ENCODE measurements at regions not wholly inside any gene's neighbourhood (a gene's known extent, or its start where the extent isn't known, plus 50 kb on each side); places are given as distances from the start of the nearest gene placed in this dataset.

DNA sequence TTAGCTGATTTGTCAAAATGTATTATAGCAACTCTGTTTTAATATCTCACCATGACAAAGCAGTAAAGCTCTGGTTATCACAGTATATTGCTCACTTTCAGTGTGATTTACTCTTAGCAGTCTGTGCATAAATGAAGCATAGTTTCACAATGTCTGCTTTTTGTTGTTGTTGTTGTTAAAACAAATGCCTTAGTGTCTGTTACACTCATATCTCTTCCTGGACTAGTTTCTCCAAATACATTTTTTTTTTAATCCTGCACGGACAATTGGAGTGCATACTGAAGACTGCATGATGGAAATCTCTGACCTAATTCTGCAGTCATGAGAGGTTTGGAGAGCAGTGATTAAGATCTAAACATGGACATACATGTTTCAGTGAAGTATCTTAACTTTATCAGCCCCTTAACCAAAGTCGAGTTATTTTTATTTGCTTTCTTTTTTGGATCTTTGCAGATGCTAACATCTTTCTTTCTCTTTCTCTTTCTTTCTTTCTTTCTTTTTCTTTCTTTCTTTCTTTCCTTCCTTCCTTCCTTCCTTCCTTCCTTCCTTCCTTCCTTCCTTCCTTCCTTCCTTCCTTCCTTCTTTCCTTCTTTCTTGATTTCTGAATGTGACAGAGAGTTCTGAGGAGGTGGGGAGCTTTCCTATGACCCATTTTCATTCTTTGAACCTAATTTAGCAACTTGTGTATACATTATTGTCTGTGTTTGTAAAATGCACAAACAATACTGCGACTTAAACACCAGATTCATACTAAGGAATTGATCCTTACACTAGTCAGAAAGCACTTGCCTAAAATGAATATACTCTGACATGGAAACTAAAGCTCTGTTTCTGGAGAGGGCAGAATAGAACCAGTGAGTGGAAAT lies 161.5 kb upstream of the AGR3 start:
- no peak for DNase-seq
- Histone ChIP-seq H3K27ac (no peak overlapping the region), H3K4me1 (replicated peaks in 1 of 2) (peaks cover 10 to 26% of the 10 kb centered on the region in 2 donors), H3K4me3 (no peak overlapping the region), H3K9me3 (replicated peaks in 1 of 3) (no peaks in the 10 kb centered on the region), H3K27me3 (no peaks in the 10 kb centered on the region), H3K36me3 (replicated peaks in 1 of 2) (no peaks in the 10 kb centered on the region)
- 37 to 58% (median 48%) methylated on average over 3 of the region's 3 CpGs for WGBS, 4 donors
- TF ChIP-seq, protein P1, sequence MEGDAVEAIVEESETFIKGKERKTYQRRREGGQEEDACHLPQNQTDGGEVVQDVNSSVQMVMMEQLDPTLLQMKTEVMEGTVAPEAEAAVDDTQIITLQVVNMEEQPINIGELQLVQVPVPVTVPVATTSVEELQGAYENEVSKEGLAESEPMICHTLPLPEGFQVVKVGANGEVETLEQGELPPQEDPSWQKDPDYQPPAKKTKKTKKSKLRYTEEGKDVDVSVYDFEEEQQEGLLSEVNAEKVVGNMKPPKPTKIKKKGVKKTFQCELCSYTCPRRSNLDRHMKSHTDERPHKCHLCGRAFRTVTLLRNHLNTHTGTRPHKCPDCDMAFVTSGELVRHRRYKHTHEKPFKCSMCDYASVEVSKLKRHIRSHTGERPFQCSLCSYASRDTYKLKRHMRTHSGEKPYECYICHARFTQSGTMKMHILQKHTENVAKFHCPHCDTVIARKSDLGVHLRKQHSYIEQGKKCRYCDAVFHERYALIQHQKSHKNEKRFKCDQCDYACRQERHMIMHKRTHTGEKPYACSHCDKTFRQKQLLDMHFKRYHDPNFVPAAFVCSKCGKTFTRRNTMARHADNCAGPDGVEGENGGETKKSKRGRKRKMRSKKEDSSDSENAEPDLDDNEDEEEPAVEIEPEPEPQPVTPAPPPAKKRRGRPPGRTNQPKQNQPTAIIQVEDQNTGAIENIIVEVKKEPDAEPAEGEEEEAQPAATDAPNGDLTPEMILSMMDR (IDR thresholded peaks at IDR 0.05), result no peak
- TF ChIP-seq POLR2A (IDR thresholded peaks at IDR 0.05), result no peak
- intact Hi-C loops (cut with DNase I), result no loop called here

DNA sequence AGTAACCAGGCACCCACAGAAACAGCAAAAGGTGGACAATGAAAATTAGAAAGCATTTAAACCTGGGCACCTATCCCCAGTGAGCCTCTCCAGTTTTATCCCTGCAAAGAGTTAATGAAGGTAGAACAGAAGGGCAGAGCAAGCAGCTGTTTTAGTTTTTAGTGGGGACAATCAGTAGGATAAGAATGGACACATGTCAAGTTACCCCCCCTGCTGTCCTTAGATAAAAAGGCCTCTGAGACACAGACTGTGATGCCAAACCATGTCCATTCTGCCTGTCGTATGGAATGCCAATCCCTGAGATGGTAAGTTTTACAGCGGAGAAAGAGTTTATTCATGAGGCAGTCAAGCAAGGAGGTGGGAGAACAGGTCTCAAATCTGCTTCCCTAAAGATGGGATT lies 162.6 kb upstream of the AGR3 start:
- H3K9me3 ChIP-seq (replicated peaks in 1 of 3), result no peaks in the 10 kb centered on the region
- no peak for TF ChIP-seq POLR2A (IDR thresholded peaks at IDR 0.05)
- TF ChIP-seq, protein P1 (IDR thresholded peaks at IDR 0.05), result no peak
- WGBS, 4 donors, result 90 to 97% (median 94%) methylated on average over 2 of the region's 2 CpGs
- H3K36me3 ChIP-seq (replicated peaks in 1 of 2), result no peaks in the 10 kb centered on the region
- DNase-seq, result no peak
- no peaks in the 10 kb centered on the region for H3K27me3 ChIP-seq
- no peak overlapping the region for H3K27ac ChIP-seq
- H3K4me3 ChIP-seq, result no peak overlapping the region
- H3K4me1 ChIP-seq (replicated peaks in 1 of 2), result peaks cover 10 to 26% of the 10 kb centered on the region in 2 donors
- intact Hi-C loops (cut with DNase I), result no loop called here

DNA sequence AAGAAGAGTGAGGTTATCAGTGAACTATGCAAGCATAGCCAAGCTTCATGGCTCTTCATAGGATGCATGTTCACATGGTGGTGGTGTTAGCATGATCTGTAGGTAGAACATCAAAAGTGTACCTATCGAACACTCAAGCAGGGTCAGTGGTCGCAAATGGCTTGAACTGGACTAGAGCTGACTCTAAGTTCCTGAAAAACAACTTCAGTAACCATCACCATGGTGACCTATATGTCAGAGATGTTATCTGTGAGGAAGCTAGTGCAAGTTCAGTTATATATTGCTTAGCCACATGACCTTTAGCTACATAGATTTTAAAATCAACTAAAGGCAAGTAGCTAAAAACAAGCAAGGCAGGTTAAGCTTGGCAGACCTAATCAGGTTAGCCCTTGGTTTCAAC lies 163.1 kb upstream of the AGR3 start:
- DNase-seq, result no peak
- Histone ChIP-seq H3K4me3 (no peak overlapping the region), H3K4me1 (replicated peaks in 1 of 2) (peaks cover 10 to 26% of the 10 kb centered on the region in 2 donors), H3K27ac (no peak overlapping the region), H3K9me3 (replicated peaks in 1 of 3) (no peaks in the 10 kb centered on the region), H3K27me3 (no peaks in the 10 kb centered on the region), H3K36me3 (replicated peaks in 1 of 2) (no peaks in the 10 kb centered on the region)
- WGBS, 4 donors, result 89 to 94% (median 92%) methylated on average over 2 of the region's 2 CpGs
- intact Hi-C loops (cut with DNase I), result no loop called here
- TF ChIP-seq POLR2A (IDR thresholded peaks at IDR 0.05), result no peak
- TF ChIP-seq, protein P1 (IDR thresholded peaks at IDR 0.05), result no peak

DNA sequence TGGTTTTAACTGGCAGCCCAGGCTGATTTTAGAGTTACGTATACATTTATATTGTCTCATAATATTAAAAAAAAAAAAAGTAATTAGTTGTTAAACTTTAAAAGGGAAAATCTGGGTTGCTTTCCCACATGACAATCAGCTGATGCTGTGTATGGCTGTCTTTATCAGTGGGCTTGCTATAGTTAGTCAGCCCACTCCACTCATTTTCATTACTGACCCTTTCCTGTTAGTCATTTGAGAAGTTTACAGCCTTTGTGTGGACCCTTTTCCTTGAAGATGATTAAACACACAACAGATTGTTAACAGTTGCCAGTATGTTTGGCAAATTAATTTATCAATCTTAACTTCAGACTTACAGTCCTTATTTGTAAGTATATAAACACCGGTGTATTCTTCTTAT lies 164.5 kb upstream of the AGR3 start:
- no peak for DNase-seq
- no peak for TF ChIP-seq POLR2A (IDR thresholded peaks at IDR 0.05)
- TF ChIP-seq, protein P1 (IDR thresholded peaks at IDR 0.05), result no peak
- H3K9me3 ChIP-seq (replicated peaks in 1 of 3), result no peaks in the 10 kb centered on the region
- H3K4me3 ChIP-seq, result no peak overlapping the region
- WGBS, 4 donors, result 93 to 98% (median 95%) methylated on average over 2 of the region's 2 CpGs
- H3K27ac ChIP-seq, result no peak overlapping the region
- intact Hi-C loops (cut with DNase I), result no loop called here
- H3K27me3 ChIP-seq, result no peaks in the 10 kb centered on the region
- peaks cover 7 to 18% of the 10 kb centered on the region in 2 donors for H3K4me1 ChIP-seq (replicated peaks in 1 of 2)
- H3K36me3 ChIP-seq (replicated peaks in 1 of 2), result no peaks in the 10 kb centered on the region

All from adrenal gland (tissue), 9 donors.